ENCODE measurements at regions not wholly inside any gene's neighbourhood (a gene's known extent, or its start where the extent isn't known, plus 50 kb on each side); places are given as distances from the start of the nearest gene placed in this dataset.

- TF ChIP-seq CTCF (IDR thresholded peaks at IDR 0.05) (no peak), EZH2 (IDR thresholded peaks at IDR 0.05; ENCODE audit: borderline replicate concordance, insufficient read depth, low read depth, low read length, poor library complexity, severe bottlenecking) (no peak)
These were observed 1477.0 kb upstream of the TMEM132C start for GRCh38 chr12:126789963-126790362.

Measured in B cell (primary cell).